ENCODE measurements at regions not wholly inside any gene's neighbourhood (a gene's known extent, or its start where the extent isn't known, plus 50 kb on each side); places are given as distances from the start of the nearest gene placed in this dataset.

DNA sequence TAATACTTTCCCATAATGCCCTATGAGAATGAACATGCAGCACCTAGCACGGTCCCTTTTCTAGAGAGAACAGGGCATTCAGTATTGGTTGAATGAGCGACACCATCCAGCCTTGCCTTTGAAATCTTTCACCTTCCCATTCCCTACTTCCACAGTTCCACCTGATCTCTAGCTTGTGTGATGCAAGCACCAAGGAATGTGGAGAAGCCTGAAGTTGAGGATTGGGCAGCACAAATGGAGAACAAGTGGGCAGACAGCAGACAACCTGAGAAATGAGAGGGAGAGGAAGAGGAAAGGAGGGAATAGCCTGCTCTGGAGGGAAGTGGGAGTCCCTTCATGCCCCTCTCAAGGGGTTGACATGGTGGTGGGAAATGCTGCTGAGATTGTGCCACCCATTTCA lies 365.1 kb upstream of the CXorf51A start:
- TF ChIP-seq CTCF (IDR thresholded peaks at IDR 0.05; ENCODE audit: low read length) (no peak), EZH2phosphoT487 (IDR thresholded peaks at IDR 0.05; ENCODE audit: low read length) (no peak), EZH2 (optimal IDR thresholded peaks at IDR 0.05; ENCODE audit: low read depth, low read length) (no peak)
